Coronary artery (tissue), 2 donors: ENCODE measurements at regions not wholly inside any gene's neighbourhood (a gene's known extent, or its start where the extent isn't known, plus 50 kb on each side); places are given as distances from the start of the nearest gene placed in this dataset.

Experiments used
- DNase-seq: peaks from one replicate; pipeline ENCODE4 v3.0.0-alpha.2; 2017; ENCODE audit warnings: low spot score
- H3K27ac ChIP-seq, 2 donors: fragments of 200-600 bp; sonication (generic); one replicate each; pipeline ENCODE4 v1.5.1; 2016 to 2019
- H3K4me3 ChIP-seq: fragments of 200-600 bp; sonication (generic); 2 replicates; pipeline ENCODE4 v1.5.1; 2016; ENCODE audit warnings: mild to moderate bottlenecking, moderate library complexity
- CTCF ChIP-seq: fragments of 200-600 bp; sonication (generic); IDR thresholded peaks from one replicate; pipeline ENCODE4 v1.5.1; 2019; ENCODE audit warnings: antibody characterized with exemption

GRCh38 chr6:168870982-168871381, 382.7 kb downstream of the THBS2 start:
- Histone ChIP-seq H3K27ac (no peak overlapping the region), H3K4me3 (no peak overlapping the region)
- no peak for DNase-seq
- TF ChIP-seq CTCF, result no peak

- no peak for DNase-seq
- H3K4me3 ChIP-seq, result no peak overlapping the region
- no peak for TF ChIP-seq CTCF
- H3K27ac ChIP-seq, result no peak overlapping the region
Measured at GRCh38 chr6:168867247-168868102, 386.2 kb downstream of the THBS2 start.

GRCh38 chr6:168866534-168866933, 387.1 kb downstream of the THBS2 start:
- Histone ChIP-seq H3K27ac (no peak overlapping the region), H3K4me3 (no peak overlapping the region)
- no peak for DNase-seq

GRCh38 chr6:168865522-168865921, 388.1 kb downstream of the THBS2 start:
- TF ChIP-seq CTCF, result no peak
- Histone ChIP-seq H3K27ac (no peak overlapping the region), H3K4me3 (no peak overlapping the region)
- no peak for DNase-seq

More at GRCh38 chr6:168866534-168866933, 387.1 kb downstream of the THBS2 start:
- no peak for TF ChIP-seq CTCF

- Histone ChIP-seq H3K27ac (no peak overlapping the region), H3K4me3 (no peak overlapping the region)
- no peak for DNase-seq
- no peak for TF ChIP-seq CTCF
Measured at GRCh38 chr6:168864541-168865460, 388.8 kb downstream of the THBS2 start.

- no peak for DNase-seq
- H3K4me3 ChIP-seq, result no peak overlapping the region
- no peak for TF ChIP-seq CTCF
- no peak overlapping the region for H3K27ac ChIP-seq
Measured at GRCh38 chr6:168863467-168863866, 390.2 kb downstream of the THBS2 start.
